Stomach (tissue), 4 donors: ENCODE measurements at regions not wholly inside any gene's neighbourhood (a gene's known extent, or its start where the extent isn't known, plus 50 kb on each side); places are given as distances from the start of the nearest gene placed in this dataset.
"Not testable (repeated sequence)": the region's sequence is repeated elsewhere in the genome, so short reads cannot be mapped to it uniquely, and the experiment has no call there.

Source experiments
- CTCF ChIP-seq, 7 experiments: fragments of 450-650 bp in 4 of 7; fragments of 200-600 bp in 3 of 7; sonication (generic) in 3 of 7; IDR thresholded peaks; one replicate each; pipeline ENCODE4 v1.5.1; 2016 to 2019; ENCODE audit warnings: antibody characterized with exemption in 7 of 7, control low read depth in 2 of 7, mild to moderate bottlenecking in 1 of 7
- EP300 ChIP-seq: sonication (generic); formaldehyde crosslinking; IDR thresholded peaks from one replicate; pipeline ENCODE4 v1.6.1; 2017; ENCODE audit warnings: antibody characterized with exemption
- POLR2A ChIP-seq, 4 donors: fragments of 450-650 bp; IDR thresholded peaks; one replicate each; pipeline ENCODE4 v1.6.1; 2016; ENCODE audit warnings: antibody characterized with exemption in 4 of 4, control low read depth in 2 of 4, mild to moderate bottlenecking in 1 of 4, moderate library complexity in 1 of 4

- not testable (repeated sequence) for TF ChIP-seq CTCF (IDR thresholded peaks at IDR 0.05); EP300; POLR2A (IDR thresholded peaks at IDR 0.05)
These were observed 85.2 kb upstream of the NUTM2F start for GRCh38 chr9:94413665-94414064.
